ENCODE measurements at regions not wholly inside any gene's neighbourhood (a gene's known extent, or its start where the extent isn't known, plus 50 kb on each side); places are given as distances from the start of the nearest gene placed in this dataset.

DNA sequence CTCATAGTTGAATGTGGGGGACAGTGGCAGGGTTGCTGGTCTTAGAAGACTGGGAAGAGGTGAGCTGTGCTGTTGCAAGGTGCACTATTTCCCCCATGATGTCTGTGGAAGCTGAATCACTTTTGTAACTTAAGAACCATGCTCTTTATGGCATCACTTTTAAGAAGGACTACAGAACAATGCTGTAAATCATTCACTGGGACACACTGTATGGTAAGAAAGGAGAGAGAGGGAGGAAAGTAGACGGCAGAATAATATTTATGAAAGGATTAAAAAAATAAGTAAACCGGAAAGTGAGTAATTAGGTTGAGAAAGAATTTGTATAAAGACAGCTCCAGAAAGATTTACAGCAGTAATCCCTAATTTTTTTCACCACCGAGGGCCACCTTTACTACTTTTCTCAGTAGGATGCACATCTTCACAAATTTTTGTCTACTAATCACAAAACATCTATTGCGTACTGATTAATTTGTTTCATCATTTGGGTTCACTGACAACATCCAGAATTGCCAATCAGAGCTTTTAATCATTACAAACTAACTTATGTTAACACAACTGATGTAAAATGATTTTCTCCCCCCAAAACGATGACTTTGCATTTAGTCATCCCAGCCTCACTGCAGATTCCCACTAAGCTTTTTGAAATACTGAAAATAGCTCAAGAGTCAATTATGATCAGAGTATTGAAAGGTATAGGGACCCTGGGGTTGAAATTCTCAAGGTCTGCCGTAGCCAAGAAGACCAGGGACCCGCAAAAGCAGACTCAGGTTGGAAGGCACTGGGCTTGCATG is 560.7 kb upstream of the NOX3 start:
- TF ChIP-seq EZH2phosphoT487 (IDR thresholded peaks at IDR 0.05; ENCODE audit: borderline replicate concordance), result no peak
- TF ChIP-seq POLR2AphosphoS5 (IDR thresholded peaks at IDR 0.05; ENCODE audit: low read depth, low read length), result no peak
- no peak for TF ChIP-seq MAX (IDR thresholded peaks at IDR 0.05)
- no peak for TF ChIP-seq CTCF (IDR thresholded peaks at IDR 0.05 in 2 of 3, conservative IDR thresholded peaks at IDR 0.05 in 1 of 3; ENCODE audit: borderline replicate concordance in 1 of 3, insufficient read depth in 1 of 3, low read depth in 2 of 3, low read length in 2 of 3)
- no peak for TF ChIP-seq YY1 (IDR thresholded peaks at IDR 0.05; ENCODE audit: extremely low read depth, insufficient replicate concordance, low read depth, low read length)
- no peak for TF ChIP-seq SRF (IDR thresholded peaks at IDR 0.05; ENCODE audit: low read depth)
- no peak for TF ChIP-seq RAD21 (IDR thresholded peaks at IDR 0.05; ENCODE audit: low read depth)
- TF ChIP-seq EZH2 (IDR thresholded peaks at IDR 0.05), result no peak
